ENCODE measurements at regions not wholly inside any gene's neighbourhood (a gene's known extent, or its start where the extent isn't known, plus 50 kb on each side); places are given as distances from the start of the nearest gene placed in this dataset.
"Not testable (repeated sequence)": the region's sequence is repeated elsewhere in the genome, so short reads cannot be mapped to it uniquely, and the experiment has no call there.

- no peak overlapping the region for H3K4me3 ChIP-seq (ENCODE audit: low read depth, low read length)
- no peak for TF ChIP-seq MAX (IDR thresholded peaks at IDR 0.05; ENCODE audit: low read depth, low read length)
- no peak for TF ChIP-seq MYC (IDR thresholded peaks at IDR 0.05; ENCODE audit: low read depth, low read length)
- TF ChIP-seq CTCF (IDR thresholded peaks at IDR 0.05; ENCODE audit: low read depth, low read length) = no peak
- no peak for TF ChIP-seq POLR2A (IDR thresholded peaks at IDR 0.05; ENCODE audit: extremely low read depth, insufficient read length)
- no peak for DNase-seq (ENCODE audit: low read depth)
Measured at GRCh38 chr3:89025185-89025584, 82.2 kb upstream of the EPHA3 start.

- no peak for TF ChIP-seq POLR2A (IDR thresholded peaks at IDR 0.05; ENCODE audit: extremely low read depth, insufficient read length)
- TF ChIP-seq CTCF (IDR thresholded peaks at IDR 0.05; ENCODE audit: low read depth, low read length) = no peak
- TF ChIP-seq MYC (IDR thresholded peaks at IDR 0.05; ENCODE audit: low read depth, low read length) = no peak
- TF ChIP-seq MAX (IDR thresholded peaks at IDR 0.05; ENCODE audit: low read depth, low read length) = no peak
- no peak for DNase-seq (ENCODE audit: low read depth)
- H3K4me3 ChIP-seq (ENCODE audit: low read depth, low read length) = no peak overlapping the region
Measured at GRCh38 chr3:89032346-89033013, 74.9 kb upstream of the EPHA3 start.

- not testable (repeated sequence) for DNase-seq (ENCODE audit: low read depth); H3K4me3 ChIP-seq (ENCODE audit: low read depth, low read length)
Measured at GRCh38 chr3:89034723-89035122, 72.7 kb upstream of the EPHA3 start.

- DNase-seq (ENCODE audit: low read depth) = no peak
- H3K4me3 ChIP-seq (ENCODE audit: low read depth, low read length) = no peak overlapping the region
- TF ChIP-seq CTCF (IDR thresholded peaks at IDR 0.05; ENCODE audit: low read depth, low read length) = no peak
- TF ChIP-seq POLR2A (IDR thresholded peaks at IDR 0.05; ENCODE audit: extremely low read depth, insufficient read length) = no peak
- TF ChIP-seq MYC (IDR thresholded peaks at IDR 0.05; ENCODE audit: low read depth, low read length) = no peak
- TF ChIP-seq MAX (IDR thresholded peaks at IDR 0.05; ENCODE audit: low read depth, low read length) = no peak
Measured at GRCh38 chr3:89038869-89039268, 68.6 kb upstream of the EPHA3 start.

- TF ChIP-seq MAX (IDR thresholded peaks at IDR 0.05; ENCODE audit: low read depth, low read length) (no peak), CTCF (IDR thresholded peaks at IDR 0.05; ENCODE audit: low read depth, low read length) (no peak), POLR2A (IDR thresholded peaks at IDR 0.05; ENCODE audit: extremely low read depth, insufficient read length) (no peak), MYC (IDR thresholded peaks at IDR 0.05; ENCODE audit: low read depth, low read length) (no peak)
- DNase-seq (ENCODE audit: low read depth) = no peak
- H3K4me3 ChIP-seq (ENCODE audit: low read depth, low read length) = no peak overlapping the region
Measured at GRCh38 chr3:89042236-89042835, 65.1 kb upstream of the EPHA3 start.

- TF ChIP-seq MAX (IDR thresholded peaks at IDR 0.05; ENCODE audit: low read depth, low read length) = no peak
- no peak for TF ChIP-seq POLR2A (IDR thresholded peaks at IDR 0.05; ENCODE audit: extremely low read depth, insufficient read length)
- TF ChIP-seq CTCF (IDR thresholded peaks at IDR 0.05; ENCODE audit: low read depth, low read length) = no peak
- no peak for TF ChIP-seq MYC (IDR thresholded peaks at IDR 0.05; ENCODE audit: low read depth, low read length)
- H3K4me3 ChIP-seq (ENCODE audit: low read depth, low read length) = no peak overlapping the region
- no peak for DNase-seq (ENCODE audit: low read depth)
Measured at GRCh38 chr3:89043406-89043932, 64.0 kb upstream of the EPHA3 start.

All from NB4 (cell line).